GM18907 (cell line): ENCODE measurements at regions not wholly inside any gene's neighbourhood (a gene's known extent, or its start where the extent isn't known, plus 50 kb on each side); places are given as distances from the start of the nearest gene placed in this dataset.
A peak's percentile ranks its signal among the peaks of the same experiment; 100 is the strongest.
"Not testable (repeated sequence)": the region's sequence is repeated elsewhere in the genome, so short reads cannot be mapped to it uniquely, and the experiment has no call there.

Source experiments
- ATAC-seq: cut with Tn5 transposase; IDR thresholded peaks from one replicate; pipeline ENCODE4 v1.9.1; 2021; ENCODE audit warnings: mild to moderate bottlenecking, moderate library complexity; ENCODE audit not compliant: unreplicated experiment

- ATAC-seq: no peak
Measured at GRCh38 chr9:102032614-102033013, 294.2 kb upstream of the GRIN3A start.

GRCh38 chr9:102000956-102001355 lies 262.5 kb upstream of the GRIN3A start:
- no peak for ATAC-seq

DNA sequence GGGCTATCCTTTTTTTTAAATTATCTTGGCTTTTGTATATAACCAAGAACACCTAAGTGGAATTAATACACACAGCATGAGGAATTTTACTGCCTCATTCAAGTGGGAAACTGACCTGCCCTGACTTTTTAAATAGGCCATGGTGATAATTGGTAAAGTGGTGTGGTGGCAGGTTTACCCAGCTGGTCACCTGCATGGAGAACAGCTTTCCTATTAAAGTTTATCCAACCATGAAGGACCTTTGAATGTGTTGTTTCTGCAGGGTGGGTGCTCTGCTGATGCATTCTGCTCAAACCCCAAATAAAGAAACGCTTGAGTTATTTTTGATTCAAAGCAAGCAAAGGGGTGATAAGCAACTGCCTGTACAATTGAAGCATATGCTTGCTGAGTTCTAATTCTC lies 261.0 kb upstream of the GRIN3A start:
- ATAC-seq: no peak

- ATAC-seq: no peak
Measured at GRCh38 chr9:101995231-101995630, 256.8 kb upstream of the GRIN3A start.

DNA sequence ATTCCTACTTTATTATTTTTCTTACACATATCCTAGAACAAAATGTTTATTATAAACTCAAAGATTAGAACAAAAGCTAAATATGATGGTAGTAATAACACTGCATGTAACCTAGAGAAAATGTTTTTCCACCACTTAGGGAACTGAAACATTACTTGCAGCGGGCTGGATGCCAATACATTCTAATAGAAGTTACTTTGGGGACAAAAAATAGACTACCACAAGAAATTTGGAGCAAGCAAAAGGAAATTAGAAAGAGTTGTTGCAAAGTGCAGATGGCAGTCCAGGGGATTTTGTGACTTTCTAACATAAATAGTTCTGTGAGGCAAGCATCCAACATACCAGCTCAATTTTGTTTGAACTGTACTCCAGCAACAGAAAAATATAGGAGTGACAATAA lies 255.3 kb upstream of the GRIN3A start:
- ATAC-seq: no peak

DNA sequence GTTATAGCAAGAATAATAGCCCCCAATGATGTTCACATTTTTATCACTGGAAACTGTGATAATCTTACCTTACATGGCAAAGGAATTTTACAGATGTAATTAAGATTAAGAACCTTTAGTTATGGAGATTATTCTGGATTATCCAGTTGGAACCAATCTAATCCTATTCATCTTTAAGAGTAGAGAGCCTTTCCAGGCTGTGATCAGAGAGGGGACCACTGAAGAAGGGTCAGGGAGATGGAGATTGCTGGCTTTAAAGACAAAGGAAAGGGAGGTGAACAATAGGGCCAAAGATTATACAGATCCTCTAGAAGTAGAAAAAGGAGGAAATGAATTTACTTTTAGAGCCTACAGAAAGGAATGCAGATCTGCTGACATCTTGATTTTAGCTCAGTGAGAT lies 253.5 kb upstream of the GRIN3A start:
- no peak for ATAC-seq

GRCh38 chr9:101977614-101978210 lies 239.3 kb upstream of the GRIN3A start:
- ATAC-seq: peak; percentile 80

DNA sequence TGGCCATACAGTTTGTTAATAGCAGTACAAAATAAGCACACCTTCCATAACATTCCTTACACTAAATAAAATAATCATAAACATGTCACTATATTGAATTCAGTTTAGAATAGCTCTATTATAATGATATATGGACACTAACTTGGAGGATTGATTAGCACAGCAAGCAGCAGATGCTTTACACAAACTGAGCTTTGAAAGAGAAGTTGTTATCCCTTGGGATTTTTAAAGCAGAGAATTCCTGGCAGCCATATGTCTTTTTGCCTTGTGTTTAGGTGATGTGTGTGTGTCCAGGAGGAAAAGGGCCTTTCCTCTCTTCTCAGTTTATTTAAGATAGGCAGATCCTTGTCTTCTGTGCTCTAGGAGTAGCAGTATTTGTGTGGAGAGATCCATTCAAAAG lies 232.2 kb upstream of the GRIN3A start:
- no peak for ATAC-seq

DNA sequence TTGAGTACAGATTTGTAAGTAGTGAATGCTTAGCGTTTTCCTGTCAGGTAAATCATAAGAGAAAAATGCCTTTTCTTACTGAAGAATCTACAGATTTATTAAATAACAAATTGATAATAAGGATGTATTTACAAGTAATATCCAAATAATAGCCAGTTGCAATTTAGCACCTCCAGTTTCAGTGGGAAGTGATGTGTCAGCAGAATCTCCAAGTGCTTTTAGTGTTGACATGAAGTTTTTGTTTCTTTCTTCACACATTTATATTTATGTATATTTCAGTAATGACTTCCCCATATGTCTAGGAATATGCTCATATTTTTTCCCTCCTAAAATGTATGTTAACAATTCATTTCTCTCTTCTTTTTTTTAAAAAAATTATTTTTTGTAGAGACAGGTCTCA lies 229.9 kb upstream of the GRIN3A start:
- ATAC-seq: no peak

GRCh38 chr9:101966691-101967090 lies 228.2 kb upstream of the GRIN3A start:
- no peak for ATAC-seq

GRCh38 chr9:101957705-101958104 lies 219.3 kb upstream of the GRIN3A start:
- no peak for ATAC-seq

GRCh38 chr9:101951598-101951997 lies 213.2 kb upstream of the GRIN3A start:
- ATAC-seq: no peak

DNA sequence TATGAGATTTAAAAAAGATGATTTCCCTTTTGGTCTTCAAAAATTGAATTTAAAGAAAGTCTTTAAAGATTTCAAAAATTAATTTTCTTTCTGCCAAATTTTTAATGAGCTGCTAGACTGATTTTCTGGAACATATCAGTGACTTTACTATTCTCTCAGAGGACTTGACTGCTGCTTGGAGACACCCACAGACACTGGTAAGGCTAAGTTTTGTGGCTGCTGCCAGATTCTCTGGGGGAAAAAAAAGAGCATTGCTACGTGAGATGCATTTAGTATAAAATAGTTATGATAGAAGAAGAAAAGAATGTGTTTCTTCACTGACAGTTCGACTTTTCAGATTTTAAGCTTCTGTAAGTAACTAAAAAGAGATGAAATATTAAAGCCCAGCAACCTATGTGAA lies 193.3 kb upstream of the GRIN3A start:
- ATAC-seq: no peak

DNA sequence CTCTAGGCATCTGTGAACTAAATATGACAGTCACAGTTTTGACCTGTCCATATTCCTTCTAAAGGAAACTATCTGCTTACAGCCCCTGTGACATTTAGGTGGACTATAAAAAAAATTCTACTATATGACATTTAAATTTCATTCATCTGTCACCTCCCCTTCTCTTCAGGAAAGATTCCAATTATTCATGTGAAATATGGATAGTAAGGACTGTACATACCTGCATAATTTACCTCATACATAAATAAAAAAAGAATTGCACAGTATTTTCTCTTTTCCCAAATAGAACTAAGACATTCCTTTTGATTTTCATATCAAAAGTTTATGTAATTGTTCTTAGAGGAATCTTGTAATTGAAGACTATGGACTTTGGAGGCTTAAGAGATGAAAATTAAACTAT lies 192.3 kb upstream of the GRIN3A start:
- no peak for ATAC-seq

- no peak for ATAC-seq
Measured at GRCh38 chr9:101925498-101925897, 187.1 kb upstream of the GRIN3A start.

DNA sequence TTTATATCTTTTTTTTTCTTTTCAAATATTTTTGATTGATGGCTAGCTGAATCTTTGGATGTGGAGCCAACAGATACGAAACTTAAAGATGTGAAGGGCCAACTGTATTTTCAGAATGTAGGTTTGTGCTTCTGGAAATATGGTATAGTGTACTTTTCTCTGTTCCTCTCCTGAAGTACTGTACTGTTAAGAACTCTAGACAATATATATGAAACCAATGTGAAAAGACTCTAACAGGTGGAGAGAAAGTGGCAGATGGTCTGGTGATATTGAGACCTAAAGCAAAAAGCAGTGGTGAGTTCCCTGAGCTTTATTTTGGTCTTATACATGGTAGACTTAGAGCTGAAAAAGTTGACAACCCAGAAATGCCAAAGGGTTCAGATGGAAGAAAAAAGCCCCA lies 185.0 kb upstream of the GRIN3A start:
- no peak for ATAC-seq

GRCh38 chr9:101916948-101917347 lies 178.5 kb upstream of the GRIN3A start:
- not testable (repeated sequence) for ATAC-seq

GRCh38 chr9:101915482-101915881 lies 177.0 kb upstream of the GRIN3A start:
- ATAC-seq: no peak

DNA sequence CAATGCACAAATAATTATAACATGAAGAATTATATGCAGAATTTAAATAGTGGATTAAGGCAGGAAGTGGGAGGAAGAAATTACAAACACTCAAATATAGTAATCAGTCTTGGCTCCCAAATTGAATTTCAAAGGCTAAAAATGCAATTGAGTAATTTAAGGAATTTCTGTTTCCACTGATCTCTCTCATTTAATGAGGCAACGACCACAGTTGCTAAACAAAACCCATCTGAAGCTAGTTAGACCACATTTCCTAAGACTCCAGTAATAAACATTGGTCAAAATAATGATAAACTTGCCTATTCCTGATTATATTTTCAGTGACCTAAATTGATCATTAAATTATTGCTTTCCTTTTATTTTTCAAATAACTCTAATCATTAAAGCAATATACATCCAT lies 174.3 kb upstream of the GRIN3A start:
- ATAC-seq: no peak

DNA sequence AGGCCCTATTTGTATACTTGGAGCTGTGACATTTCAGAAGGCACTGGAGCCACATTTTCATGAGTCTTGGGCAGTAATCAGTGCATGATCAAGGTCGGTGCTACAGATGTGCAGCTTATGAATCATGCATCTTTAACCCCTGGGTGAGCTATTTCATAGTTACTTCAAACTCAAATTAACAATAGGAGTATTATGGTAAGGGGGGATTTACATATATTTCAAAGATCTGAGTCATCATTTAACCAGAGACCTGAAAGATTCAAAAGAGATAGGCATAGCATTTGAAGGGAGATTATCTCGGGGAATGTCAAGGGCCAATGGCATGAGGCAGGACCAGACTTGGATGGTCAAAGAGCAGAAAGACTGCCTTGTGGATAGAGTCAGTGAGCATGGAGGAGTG lies 169.0 kb upstream of the GRIN3A start:
- no peak for ATAC-seq

GRCh38 chr9:101904845-101905244 lies 166.4 kb upstream of the GRIN3A start:
- no peak for ATAC-seq

DNA sequence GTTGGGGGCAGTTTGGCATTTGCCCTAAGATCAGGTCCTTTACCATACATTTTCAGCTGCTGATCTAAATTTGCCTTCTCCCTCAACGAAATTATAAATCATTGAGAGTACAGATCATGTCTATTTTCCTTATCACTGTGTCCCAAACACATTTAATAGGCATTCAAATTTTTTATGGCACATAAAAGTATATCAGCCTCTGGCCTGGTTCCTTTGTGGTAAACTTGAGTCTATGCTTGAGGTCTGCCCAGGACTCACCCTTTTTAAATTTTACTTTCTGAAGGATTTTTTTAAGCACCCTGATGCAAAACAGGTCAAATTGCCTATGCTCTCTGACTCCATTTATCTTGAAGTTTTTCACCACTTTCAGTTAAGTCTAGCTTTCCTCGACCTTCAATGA lies 163.6 kb upstream of the GRIN3A start:
- no peak for ATAC-seq

GRCh38 chr9:101897196-101897595 lies 158.7 kb upstream of the GRIN3A start:
- no peak for ATAC-seq
